ENCODE measurements at regions not wholly inside any gene's neighbourhood (a gene's known extent, or its start where the extent isn't known, plus 50 kb on each side); places are given as distances from the start of the nearest gene placed in this dataset.

GRCh38 chr14:53501361-53502211, 348.5 kb upstream of the DDHD1 start:
- no peak for DNase-seq

GRCh38 chr14:53500191-53500590, 347.1 kb upstream of the DDHD1 start:
- no peak for DNase-seq

- no peak for DNase-seq
These were observed 343.5 kb upstream of the DDHD1 start for GRCh38 chr14:53496668-53497067.

- DNase-seq, result no peak
These were observed 342.8 kb upstream of the DDHD1 start for GRCh38 chr14:53495846-53496343.

GRCh38 chr14:53494587-53494986, 341.5 kb upstream of the DDHD1 start:
- no peak for DNase-seq

- DNase-seq, result no peak
These were observed 340.7 kb upstream of the DDHD1 start for GRCh38 chr14:53493860-53494259.

- no peak for DNase-seq
These were observed 340.2 kb upstream of the DDHD1 start for GRCh38 chr14:53493320-53493719.

- no peak for DNase-seq
These were observed 338.8 kb upstream of the DDHD1 start for GRCh38 chr14:53491884-53492277.

GRCh38 chr14:53491256-53491883, 338.2 kb upstream of the DDHD1 start:
- no peak for DNase-seq

- no peak for DNase-seq
These were observed 325.1 kb upstream of the DDHD1 start for GRCh38 chr14:53478174-53478573.

- no peak for DNase-seq
These were observed 320.4 kb upstream of the DDHD1 start for GRCh38 chr14:53473480-53473879.

GRCh38 chr14:53472306-53472705, 319.2 kb upstream of the DDHD1 start:
- DNase-seq, result no peak

- DNase-seq, result no peak
These were observed 317.4 kb upstream of the DDHD1 start for GRCh38 chr14:53470351-53471043.

GRCh38 chr14:53468876-53469275, 315.8 kb upstream of the DDHD1 start:
- DNase-seq, result no peak

- no peak for DNase-seq
These were observed 311.3 kb upstream of the DDHD1 start for GRCh38 chr14:53464376-53464775.

GRCh38 chr14:53462931-53463778, 310.0 kb upstream of the DDHD1 start:
- no peak for DNase-seq

- DNase-seq, result no peak
These were observed 308.7 kb upstream of the DDHD1 start for GRCh38 chr14:53461858-53462257.

GRCh38 chr14:53460544-53460943, 307.4 kb upstream of the DDHD1 start:
- DNase-seq, result no peak

- DNase-seq, result no peak
These were observed 305.3 kb upstream of the DDHD1 start for GRCh38 chr14:53458368-53458814.

GRCh38 chr14:53456931-53457330, 303.8 kb upstream of the DDHD1 start:
- no peak for DNase-seq

GRCh38 chr14:53452005-53452673, 299.0 kb upstream of the DDHD1 start:
- DNase-seq, result no peak

GRCh38 chr14:53450871-53451270, 297.7 kb upstream of the DDHD1 start:
- no peak for DNase-seq

Data from effector CD8-positive, alpha-beta T cell (primary cell).